ENCODE measurements at regions not wholly inside any gene's neighbourhood (a gene's known extent, or its start where the extent isn't known, plus 50 kb on each side); places are given as distances from the start of the nearest gene placed in this dataset.

DNA sequence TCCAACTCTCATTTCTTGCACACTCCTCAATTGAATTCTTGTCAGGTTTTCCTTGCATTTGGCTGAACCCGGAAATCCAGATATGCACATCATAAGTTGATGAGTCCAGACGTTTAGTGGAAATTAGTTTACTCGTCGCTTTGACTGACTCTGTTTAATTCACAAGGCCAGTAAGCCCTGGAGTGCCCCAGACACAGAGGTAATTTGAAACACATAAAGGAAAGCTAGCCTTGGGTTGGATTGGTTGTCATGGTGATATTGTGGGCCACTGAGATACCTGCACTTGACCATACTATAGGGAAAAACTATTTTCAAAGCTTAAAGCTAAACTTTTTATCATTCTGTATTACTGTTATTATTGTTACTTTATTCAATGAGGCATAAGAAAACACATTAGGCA is 178.3 kb upstream of the CA10 start:
- TF ChIP-seq EZH2 (IDR thresholded peaks at IDR 0.05; ENCODE audit: borderline replicate concordance, low read depth, low read length, severe bottlenecking) (no peak), POLR2AphosphoS5 (IDR thresholded peaks at IDR 0.05; ENCODE audit: insufficient read depth, low read depth, low read length) (no peak), POLR2A (IDR thresholded peaks at IDR 0.05; ENCODE audit: low read depth, low read length) (no peak), JUN (IDR thresholded peaks at IDR 0.05; ENCODE audit: borderline replicate concordance, insufficient read depth, insufficient read length, low read depth) (no peak)
- TF ChIP-seq, protein P1, sequence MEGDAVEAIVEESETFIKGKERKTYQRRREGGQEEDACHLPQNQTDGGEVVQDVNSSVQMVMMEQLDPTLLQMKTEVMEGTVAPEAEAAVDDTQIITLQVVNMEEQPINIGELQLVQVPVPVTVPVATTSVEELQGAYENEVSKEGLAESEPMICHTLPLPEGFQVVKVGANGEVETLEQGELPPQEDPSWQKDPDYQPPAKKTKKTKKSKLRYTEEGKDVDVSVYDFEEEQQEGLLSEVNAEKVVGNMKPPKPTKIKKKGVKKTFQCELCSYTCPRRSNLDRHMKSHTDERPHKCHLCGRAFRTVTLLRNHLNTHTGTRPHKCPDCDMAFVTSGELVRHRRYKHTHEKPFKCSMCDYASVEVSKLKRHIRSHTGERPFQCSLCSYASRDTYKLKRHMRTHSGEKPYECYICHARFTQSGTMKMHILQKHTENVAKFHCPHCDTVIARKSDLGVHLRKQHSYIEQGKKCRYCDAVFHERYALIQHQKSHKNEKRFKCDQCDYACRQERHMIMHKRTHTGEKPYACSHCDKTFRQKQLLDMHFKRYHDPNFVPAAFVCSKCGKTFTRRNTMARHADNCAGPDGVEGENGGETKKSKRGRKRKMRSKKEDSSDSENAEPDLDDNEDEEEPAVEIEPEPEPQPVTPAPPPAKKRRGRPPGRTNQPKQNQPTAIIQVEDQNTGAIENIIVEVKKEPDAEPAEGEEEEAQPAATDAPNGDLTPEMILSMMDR (IDR thresholded peaks at IDR 0.05; ENCODE audit: extremely low read depth in 1 of 2, insufficient read depth in 1 of 2, low read depth in 1 of 2, low read length in 2 of 2), result no peak
- TF ChIP-seq, protein P2, sequence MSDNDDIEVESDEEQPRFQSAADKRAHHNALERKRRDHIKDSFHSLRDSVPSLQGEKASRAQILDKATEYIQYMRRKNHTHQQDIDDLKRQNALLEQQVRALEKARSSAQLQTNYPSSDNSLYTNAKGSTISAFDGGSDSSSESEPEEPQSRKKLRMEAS (IDR thresholded peaks at IDR 0.05; ENCODE audit: insufficient read depth, insufficient read length), result no peak
